GM21786 (cell line): ENCODE measurements at regions not wholly inside any gene's neighbourhood (a gene's known extent, or its start where the extent isn't known, plus 50 kb on each side); places are given as distances from the start of the nearest gene placed in this dataset.
"Not testable (repeated sequence)": the region's sequence is repeated elsewhere in the genome, so short reads cannot be mapped to it uniquely, and the experiment has no call there.

Source experiments
- ATAC-seq: cut with Tn5 transposase; IDR thresholded peaks from one replicate; pipeline ENCODE4 v1.9.1; 2021; ENCODE audit not compliant: unreplicated experiment

- no peak for ATAC-seq
These were observed 392.9 kb upstream of the CRIM1 start for GRCh38 chr2:35962585-35963146.

- no peak for ATAC-seq
These were observed 395.0 kb upstream of the CRIM1 start for GRCh38 chr2:35960596-35960995.

DNA sequence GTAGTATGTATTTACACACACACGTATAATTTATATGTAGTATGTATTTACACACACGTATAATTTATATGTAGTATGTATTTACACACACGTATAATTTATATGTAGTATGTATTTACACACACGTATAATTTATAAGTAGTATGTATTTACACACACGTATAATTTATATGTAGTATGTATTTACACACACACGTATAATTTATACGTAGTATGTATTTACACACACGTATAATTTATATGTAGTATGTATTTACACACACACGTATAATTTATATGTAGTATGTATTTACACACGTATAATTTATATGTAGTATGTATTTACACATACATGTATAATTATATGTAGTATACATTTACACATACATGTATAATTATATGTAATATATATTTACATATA lies 398.5 kb upstream of the CRIM1 start:
- not testable (repeated sequence) for ATAC-seq

DNA sequence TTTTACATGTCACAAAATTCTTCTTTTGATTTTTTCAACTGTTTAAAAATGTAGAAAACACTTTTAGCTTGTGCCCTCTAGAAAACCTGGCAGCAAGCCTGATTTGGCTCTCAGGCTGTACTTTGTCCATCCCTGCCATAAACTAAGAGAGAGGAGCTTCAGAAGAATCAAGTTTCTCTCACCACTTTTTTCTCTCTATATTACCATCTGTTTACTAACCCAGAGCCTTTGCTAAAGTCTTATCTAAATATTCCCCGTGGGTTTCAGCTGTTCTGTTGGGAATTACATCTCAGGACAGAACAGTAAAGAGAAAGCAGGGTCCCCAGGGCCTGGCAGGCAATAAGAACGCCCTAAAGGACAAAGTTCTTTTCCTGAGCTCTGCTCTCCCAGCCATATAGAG lies 409.1 kb upstream of the CRIM1 start:
- no peak for ATAC-seq

GRCh38 chr2:35938838-35939237 lies 416.7 kb upstream of the CRIM1 start:
- no peak for ATAC-seq

GRCh38 chr2:35933031-35933430 lies 422.5 kb upstream of the CRIM1 start:
- ATAC-seq: no peak

GRCh38 chr2:35932276-35932963 lies 423.2 kb upstream of the CRIM1 start:
- ATAC-seq: no peak

DNA sequence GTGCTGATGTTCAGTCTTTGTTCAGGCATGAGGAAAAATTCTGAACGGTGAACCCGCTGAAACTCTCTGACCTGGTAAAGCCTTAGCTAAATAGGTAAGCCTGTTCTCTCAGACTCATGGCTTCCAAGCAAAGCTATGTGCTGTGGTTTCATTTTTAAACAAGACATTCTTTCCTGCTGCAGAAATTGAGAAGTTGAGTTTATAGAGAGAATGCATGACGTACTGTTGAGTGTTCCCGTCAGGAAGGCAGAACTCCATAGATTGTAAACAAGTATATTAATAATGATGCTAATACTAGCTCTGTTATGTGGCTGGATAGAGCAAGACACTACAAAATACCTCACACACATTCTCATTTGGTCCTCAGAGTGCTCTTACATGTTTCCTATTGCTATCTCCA lies 424.0 kb upstream of the CRIM1 start:
- ATAC-seq: no peak

DNA sequence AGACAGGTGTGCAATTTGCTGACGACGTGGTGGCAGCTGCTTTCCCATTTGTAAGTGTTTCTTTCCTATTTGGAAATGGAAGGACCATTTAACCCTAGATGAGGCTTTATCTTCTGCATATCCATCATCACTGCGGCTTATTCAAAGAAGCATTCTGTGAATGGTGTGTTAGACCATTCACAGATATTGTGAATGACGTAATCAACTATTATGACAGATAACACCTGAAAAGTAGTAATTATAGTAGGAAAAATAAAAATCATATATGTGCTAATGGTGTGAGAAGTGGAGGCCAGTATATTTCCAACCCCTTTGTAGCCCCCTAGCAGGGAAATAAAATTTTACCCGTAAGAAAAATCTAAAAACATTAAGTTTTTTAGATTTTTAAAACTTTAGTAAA lies 424.5 kb upstream of the CRIM1 start:
- ATAC-seq: no peak

- ATAC-seq: no peak
These were observed 426.0 kb upstream of the CRIM1 start for GRCh38 chr2:35929551-35929950.

- no peak for ATAC-seq
These were observed 435.5 kb upstream of the CRIM1 start for GRCh38 chr2:35920061-35920460.

DNA sequence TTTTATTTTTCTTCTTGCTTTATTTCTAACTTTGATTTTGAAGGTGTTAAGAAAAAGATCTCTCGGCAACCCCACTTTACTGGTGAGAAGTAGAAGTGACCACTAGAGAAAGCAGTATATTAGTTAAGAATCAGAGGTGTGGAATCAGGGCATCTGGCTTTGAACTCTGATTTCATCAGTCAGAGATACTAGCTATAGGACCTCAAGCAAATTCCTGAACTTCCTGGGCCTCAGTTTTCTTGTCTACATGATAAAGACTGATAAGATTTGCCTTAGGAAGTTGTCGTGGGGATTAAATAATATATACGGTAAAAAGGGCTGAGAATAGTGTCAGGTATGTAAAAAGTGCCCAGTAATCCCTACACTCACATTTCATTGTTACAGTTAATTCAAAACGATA lies 440.3 kb upstream of the CRIM1 start:
- ATAC-seq: no peak

DNA sequence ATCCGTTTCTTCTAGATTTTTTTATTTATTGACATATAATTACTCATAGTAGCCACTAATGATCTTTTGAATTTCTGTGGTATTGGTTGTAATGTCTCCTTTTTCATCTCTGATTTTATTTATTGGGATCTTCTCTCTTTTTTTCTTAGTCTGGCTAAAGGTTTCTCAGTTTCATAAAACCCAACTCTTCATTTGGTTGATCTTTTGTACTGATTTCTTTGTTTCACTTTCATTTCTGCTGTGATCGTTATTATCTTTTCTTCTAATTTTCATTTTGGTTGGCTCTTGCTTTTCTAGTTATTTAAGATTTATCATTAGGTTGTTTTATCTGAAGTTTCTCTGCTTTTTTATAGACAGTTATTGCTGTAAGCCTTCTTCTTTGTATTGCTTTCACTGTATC lies 463.6 kb upstream of the CRIM1 start:
- ATAC-seq: peak; percentile 56

DNA sequence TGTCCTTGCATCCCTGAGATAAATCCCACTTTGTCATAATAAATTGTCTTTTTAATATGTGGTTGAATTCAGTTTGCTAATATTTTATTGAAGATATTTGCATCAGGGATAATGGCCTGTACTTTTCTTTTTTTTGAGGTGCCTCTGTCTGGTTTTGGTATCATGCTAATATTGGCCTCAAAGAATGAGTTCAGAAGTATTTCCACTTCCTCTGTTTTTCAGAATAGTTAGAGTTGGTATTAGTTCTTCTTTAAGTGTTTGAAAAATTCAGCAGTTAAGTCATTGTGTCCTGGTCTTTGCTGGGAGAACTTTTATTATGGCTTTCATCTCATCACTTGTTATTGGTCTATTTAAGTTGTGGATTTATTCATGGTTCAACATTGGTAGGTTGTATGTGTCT lies 464.1 kb upstream of the CRIM1 start:
- peak; percentile 38 for ATAC-seq

- no peak for ATAC-seq
These were observed 468.4 kb upstream of the CRIM1 start for GRCh38 chr2:35887146-35887545.

- no peak for ATAC-seq
These were observed 481.7 kb upstream of the CRIM1 start for GRCh38 chr2:35873921-35874320.

- no peak for ATAC-seq
These were observed 483.9 kb upstream of the CRIM1 start for GRCh38 chr2:35871672-35872071.

GRCh38 chr2:35870713-35871112 lies 484.9 kb upstream of the CRIM1 start:
- no peak for ATAC-seq

- ATAC-seq: no peak
These were observed 491.4 kb upstream of the CRIM1 start for GRCh38 chr2:35864141-35864540.

- ATAC-seq: no peak
These were observed 497.4 kb upstream of the CRIM1 start for GRCh38 chr2:35858216-35858615.

DNA sequence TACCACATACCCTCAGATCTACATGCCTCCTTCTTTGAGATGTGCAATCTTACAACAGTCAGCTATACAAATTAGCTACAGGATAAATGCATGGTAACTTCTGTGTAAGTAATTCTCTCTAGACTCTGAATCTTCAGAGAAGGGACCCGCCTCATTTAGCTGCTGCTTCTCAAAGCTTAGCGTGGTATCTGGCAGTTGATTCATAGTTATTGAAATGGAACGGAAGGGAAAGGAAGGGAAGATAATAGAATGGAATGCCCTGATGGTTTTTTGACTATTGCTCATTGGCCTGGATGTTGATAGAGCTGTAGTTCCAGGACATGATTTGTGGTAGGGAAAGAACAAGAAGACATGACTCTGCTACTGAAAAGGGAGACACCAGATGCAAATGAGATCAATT lies 498.1 kb upstream of the CRIM1 start:
- ATAC-seq: no peak

DNA sequence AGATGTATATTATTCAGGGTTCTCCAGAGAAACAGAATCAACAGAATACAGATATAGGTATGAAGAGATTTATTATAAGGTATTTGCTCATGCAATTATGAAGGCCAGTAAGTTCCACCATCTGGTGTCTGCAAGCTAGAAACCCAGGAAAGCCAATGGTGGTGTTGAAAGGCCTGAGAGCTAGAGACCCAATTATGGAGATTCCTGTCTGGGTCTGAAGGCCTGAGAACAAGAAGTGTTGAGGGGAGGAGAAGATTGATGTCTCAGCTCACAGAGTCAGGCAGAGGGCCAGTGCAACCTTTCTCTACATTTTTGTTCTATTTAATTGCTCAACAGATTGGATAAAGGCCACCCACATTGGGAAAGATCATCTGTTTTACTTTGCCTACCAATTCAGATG lies 524.2 kb upstream of the CRIM1 start:
- ATAC-seq: no peak

DNA sequence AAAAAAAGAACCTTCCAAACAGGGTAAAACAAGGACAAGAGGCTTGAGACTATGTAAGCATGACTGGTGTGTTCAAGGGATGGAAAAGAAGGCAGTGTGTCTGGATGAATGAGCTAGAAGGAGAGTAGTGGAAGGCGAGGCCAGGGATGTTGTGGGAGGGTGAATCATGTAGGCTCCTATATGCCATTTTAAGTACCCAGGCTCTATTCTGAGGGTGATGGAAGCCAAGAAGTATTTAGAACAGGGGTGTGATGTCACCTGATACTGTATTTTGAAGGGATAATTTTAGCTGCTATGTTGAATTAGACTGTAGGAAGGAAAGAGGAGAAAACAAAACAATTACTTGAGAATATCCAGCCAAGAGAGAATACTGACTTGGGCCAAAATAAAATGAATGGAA lies 524.7 kb upstream of the CRIM1 start:
- ATAC-seq: no peak
